Erythroblast (primary cell): ENCODE measurements at regions not wholly inside any gene's neighbourhood (a gene's known extent, or its start where the extent isn't known, plus 50 kb on each side); places are given as distances from the start of the nearest gene placed in this dataset.

ENCODE experiments used
- GATA1 ChIP-seq: IDR thresholded peaks from 2 replicates; pipeline ENCODE4 v1.6.1; 2011; ENCODE audit warnings: low read depth, mild to moderate bottlenecking, control low read depth, low read length, moderate library complexity
- POLR2A ChIP-seq: IDR thresholded peaks from 2 replicates; pipeline ENCODE4 v1.6.1; 2011; ENCODE audit warnings: mild to moderate bottlenecking, low read length

- no peak for TF ChIP-seq POLR2A
- TF ChIP-seq GATA1: no peak
Measured at GRCh38 chr1:181172082-181172481, 83.6 kb downstream of the IER5 start.
